Naive thymus-derived CD4-positive, alpha-beta T cell (primary cell): ENCODE measurements at regions not wholly inside any gene's neighbourhood (a gene's known extent, or its start where the extent isn't known, plus 50 kb on each side); places are given as distances from the start of the nearest gene placed in this dataset.
A peak's percentile ranks its signal among the peaks of the same experiment; 100 is the strongest.

Experiments
- ATAC-seq: fragments of 150-1000 bp; cut with Tn5 transposase; 2 replicates; pipeline ENCODE4 v1.10.0; 2021; ENCODE audit warnings: mild to moderate bottlenecking, moderate library complexity
- CTCF ChIA-PET: fragments of 350-600 bp; sonication (Branson Sonifier 250); formaldehyde crosslinking; loops from one replicate; lab custom pipeline; 2021; ENCODE audit warnings: antibody characterized with exemption; lab: Charles Lee
- POLR2A ChIA-PET: fragments of 350-600 bp; sonication (Branson Sonifier 250); formaldehyde crosslinking; loops from one replicate; lab custom pipeline; 2021; ENCODE audit warnings: antibody characterized with exemption, inconsistent platforms; lab: Charles Lee
- DNase-seq, 9 donors: peaks; one replicate each; pipeline versions ENCODE4 v3.0.0 to v3.0.0-alpha.2; 2020 to 2022; ENCODE audit warnings: mixed read lengths in 1 of 9
- H3K27ac ChIP-seq: one replicate; pipeline ENCODE4 v1.7.0; 2013; ENCODE audit warnings: mild to moderate bottlenecking, low read depth, low read length, moderate library complexity
- H3K27me3 ChIP-seq, 2 donors: one replicate each; pipeline ENCODE4 v1.7.0; 2013; ENCODE audit warnings: low read length in 2 of 2, mild to moderate bottlenecking in 2 of 2, moderate library complexity in 2 of 2; ENCODE audit not compliant: control insufficient read depth in 2 of 2, insufficient read depth in 2 of 2
- H3K36me3 ChIP-seq, 3 experiments: 1 replicate in 2 of 3; 2 replicates in 1 of 3; pipeline ENCODE4 v1.7.0; 2013; ENCODE audit warnings: low read length in 3 of 3, mild to moderate bottlenecking in 3 of 3, moderate library complexity in 1 of 3; ENCODE audit not compliant: insufficient read depth in 3 of 3, control insufficient read depth in 2 of 3
- H3K4me1 ChIP-seq, 2 donors: one replicate each; pipeline ENCODE4 v1.7.0; 2013; ENCODE audit warnings: low read length in 2 of 2, mild to moderate bottlenecking in 2 of 2, moderate library complexity in 1 of 2; ENCODE audit not compliant: control insufficient read depth in 2 of 2, insufficient read depth in 2 of 2
- H3K4me3 ChIP-seq: 2 replicates; pipeline ENCODE4 v1.7.0; 2013; ENCODE audit warnings: mild to moderate bottlenecking, low read length
- H3K9me3 ChIP-seq, 3 experiments: 1 replicate in 2 of 3; 2 replicates in 1 of 3; pipeline ENCODE4 v1.7.0; 2013; ENCODE audit warnings: low read length in 3 of 3; ENCODE audit not compliant: control insufficient read depth in 2 of 3
- H3K27ac Mint-ChIP-seq, 9 donors: one replicate each; pipeline ENCODE4 v1.8.0; 2020 to 2022; ENCODE audit warnings: mixed read lengths in 9 of 9, mild to moderate bottlenecking in 8 of 9, moderate library complexity in 5 of 9, inconsistent platforms in 2 of 9
- H3K27me3 Mint-ChIP-seq, 5 donors: one replicate each; pipeline ENCODE4 v1.8.0; 2021 to 2022; ENCODE audit warnings: mixed read lengths in 5 of 5, mild to moderate bottlenecking in 1 of 5
- H3K36me3 Mint-ChIP-seq, 5 donors: one replicate each; pipeline ENCODE4 v1.8.0; 2020 to 2022; ENCODE audit warnings: mixed read lengths in 5 of 5, mild to moderate bottlenecking in 3 of 5, inconsistent platforms in 1 of 5
- H3K4me1 Mint-ChIP-seq, 7 donors: one replicate each; pipeline ENCODE4 v1.8.0; 2020 to 2022; ENCODE audit warnings: mixed read lengths in 7 of 7, mild to moderate bottlenecking in 3 of 7, inconsistent platforms in 1 of 7
- H3K4me3 Mint-ChIP-seq, 10 donors: one replicate each; pipeline ENCODE4 v1.8.0; 2020 to 2022; ENCODE audit warnings: mild to moderate bottlenecking in 10 of 10, mixed read lengths in 10 of 10, moderate library complexity in 6 of 10, inconsistent platforms in 2 of 10
- H3K9me3 Mint-ChIP-seq, 11 donors: one replicate each; pipeline ENCODE4 v1.8.0; 2020 to 2022; ENCODE audit warnings: mixed read lengths in 11 of 11, mild to moderate bottlenecking in 4 of 11, inconsistent platforms in 1 of 11, moderate library complexity in 1 of 11
- intact Hi-C, 2 donors: fragments of 100-400 bp; cut with micrococcal nuclease; formaldehyde crosslinking; loops; one replicate each; pipeline ENCODE4 v1.15.1; 2023

GRCh38 chr7:155230169-155230593 is 67.5 kb upstream of the INSIG1 start:
- Mint-ChIP-seq H3K4me3 (no peak overlapping the region), H3K4me1 (peaks cover 0 to 17% (median 0%) of the 10 kb centered on the region in 7 donors), H3K36me3 (no peaks in the 10 kb centered on the region), H3K27ac (no peak overlapping the region), H3K27me3 (peaks cover 0 to 7% (median 0%) of the 10 kb centered on the region in 5 donors), H3K9me3 (no peaks in the 10 kb centered on the region)
- H3K4me3 ChIP-seq, result no peak overlapping the region
- intact Hi-C loops, result no loop called here
- no peaks in the 10 kb centered on the region for H3K4me1 ChIP-seq
- H3K27me3 ChIP-seq, result no peaks in the 10 kb centered on the region
- no peaks in the 10 kb centered on the region for H3K9me3 ChIP-seq
- ChIA-PET CTCF (interaction anchor here (0.8 kb wide), 1 partner anchor 122 kb away, joined by 3 read pairs; no protein-coding TSS in a partner anchor), POLR2A (no interaction called here)
- H3K27ac ChIP-seq, result no peak overlapping the region
- DNase-seq (no peak), ATAC-seq (no peak)
- no peaks in the 10 kb centered on the region for H3K36me3 ChIP-seq

- intact Hi-C loops, result no loop called here
- Histone ChIP-seq H3K27me3 (no peaks in the 10 kb centered on the region), H3K4me1 (no peaks in the 10 kb centered on the region), H3K27ac (no peak overlapping the region), H3K4me3 (no peak overlapping the region), H3K9me3 (no peaks in the 10 kb centered on the region), H3K36me3 (no peaks in the 10 kb centered on the region)
- Mint-ChIP-seq H3K36me3 (no peaks in the 10 kb centered on the region), H3K4me3 (no peak overlapping the region), H3K9me3 (no peaks in the 10 kb centered on the region), H3K27ac (peak overlapping the region in 2 of 9 donors; percentile 18 to 46), H3K27me3 (peaks cover 0 to 7% (median 0%) of the 10 kb centered on the region in 5 donors), H3K4me1 (peaks cover 0 to 12% (median 0%) of the 10 kb centered on the region in 7 donors)
- ChIA-PET POLR2A (no interaction called here), CTCF (no interaction called here)
- ATAC-seq, result no peak
- DNase-seq, result no peak
Observed at GRCh38 chr7:155231241-155231800, 66.4 kb upstream of the INSIG1 start.

GRCh38 chr7:155231941-155232340 is 65.7 kb upstream of the INSIG1 start:
- no peak for DNase-seq
- H3K9me3 ChIP-seq, result no peaks in the 10 kb centered on the region
- H3K4me1 ChIP-seq, result no peaks in the 10 kb centered on the region
- no peak overlapping the region for H3K27ac ChIP-seq
- Mint-ChIP-seq H3K9me3 (no peaks in the 10 kb centered on the region), H3K36me3 (no peaks in the 10 kb centered on the region), H3K4me1 (peaks cover 0 to 15% (median 0%) of the 10 kb centered on the region in 7 donors), H3K4me3 (no peak overlapping the region), H3K27me3 (peaks cover 0 to 11% (median 0%) of the 10 kb centered on the region in 5 donors), H3K27ac (peak overlapping the region in 2 of 9 donors; percentile 18 to 46)
- ChIA-PET CTCF (no interaction called here), POLR2A (no interaction called here)
- no peaks in the 10 kb centered on the region for H3K27me3 ChIP-seq
- intact Hi-C loops, result no loop called here
- no peaks in the 10 kb centered on the region for H3K36me3 ChIP-seq
- no peak overlapping the region for H3K4me3 ChIP-seq
- no peak for ATAC-seq

- H3K27ac ChIP-seq, result no peak overlapping the region
- no peaks in the 10 kb centered on the region for H3K9me3 ChIP-seq
- H3K27ac Mint-ChIP-seq, result peak overlapping the region in 1 of 9 donors; percentile 22
- no peaks in the 10 kb centered on the region for H3K27me3 ChIP-seq
- H3K36me3 ChIP-seq, result no peaks in the 10 kb centered on the region
- H3K9me3 Mint-ChIP-seq, result no peaks in the 10 kb centered on the region
- DNase-seq (no peak), ATAC-seq (no peak)
- no peak overlapping the region for H3K4me3 ChIP-seq
- H3K27me3 Mint-ChIP-seq, result peaks cover 0 to 14% (median 0%) of the 10 kb centered on the region in 5 donors
- intact Hi-C loops, result no loop called here
- H3K4me1 ChIP-seq, result no peaks in the 10 kb centered on the region
- POLR2A ChIA-PET, result no interaction called here
- H3K4me1 Mint-ChIP-seq, result peaks cover 0 to 9% (median 0%) of the 10 kb centered on the region in 7 donors
- CTCF ChIA-PET, result interaction anchor here (1.2 kb wide), 1 partner anchor 112 kb away, joined by 8 read pairs; no protein-coding TSS in a partner anchor
- no peak overlapping the region for H3K4me3 Mint-ChIP-seq
- H3K36me3 Mint-ChIP-seq, result no peaks in the 10 kb centered on the region
Observed at GRCh38 chr7:155232911-155233310, 64.8 kb upstream of the INSIG1 start.

GRCh38 chr7:155233311-155234157 is 64.1 kb upstream of the INSIG1 start:
- Histone ChIP-seq H3K4me3 (no peak overlapping the region), H3K9me3 (no peaks in the 10 kb centered on the region), H3K27ac (no peak overlapping the region), H3K27me3 (no peaks in the 10 kb centered on the region), H3K4me1 (no peaks in the 10 kb centered on the region), H3K36me3 (no peaks in the 10 kb centered on the region)
- Mint-ChIP-seq H3K36me3 (no peaks in the 10 kb centered on the region), H3K27ac (no peak overlapping the region), H3K27me3 (peaks cover 0 to 21% (median 4%) of the 10 kb centered on the region in 5 donors), H3K9me3 (no peaks in the 10 kb centered on the region), H3K4me1 (peaks cover 0 to 9% (median 0%) of the 10 kb centered on the region in 7 donors), H3K4me3 (no peak overlapping the region)
- no peak for DNase-seq
- intact Hi-C loops, result loop anchor here in 1 of 2 donors (1.0 kb wide), 1 partner anchor 112 kb away; no protein-coding TSS in a partner anchor
- ATAC-seq, result no peak
- ChIA-PET POLR2A (no interaction called here), CTCF (interaction anchor here (1.2 kb wide), 1 partner anchor 111 kb away, joined by 8 read pairs; no protein-coding TSS in a partner anchor)

GRCh38 chr7:155234158-155234492 is 63.6 kb upstream of the INSIG1 start:
- no peak overlapping the region for H3K27ac Mint-ChIP-seq
- peak in 3 of 9 donors; percentile 5 to 8 (median 6) for DNase-seq
- H3K4me1 Mint-ChIP-seq, result peaks cover 0 to 9% (median 0%) of the 10 kb centered on the region in 7 donors
- no peaks in the 10 kb centered on the region for H3K9me3 Mint-ChIP-seq
- no peak overlapping the region for H3K27ac ChIP-seq
- H3K27me3 ChIP-seq, result no peaks in the 10 kb centered on the region
- no peaks in the 10 kb centered on the region for H3K9me3 ChIP-seq
- no peaks in the 10 kb centered on the region for H3K36me3 ChIP-seq
- no peaks in the 10 kb centered on the region for H3K4me1 ChIP-seq
- ChIA-PET CTCF (interaction anchor here (1.2 kb wide), 1 partner anchor 110 kb away, joined by 8 read pairs; no protein-coding TSS in a partner anchor), POLR2A (no interaction called here)
- no peak for ATAC-seq
- intact Hi-C loops, result loop anchor here in 1 of 2 donors (1.0 kb wide), 1 partner anchor 111 kb away; no protein-coding TSS in a partner anchor
- peaks cover 3 to 26% (median 9%) of the 10 kb centered on the region in 5 donors for H3K27me3 Mint-ChIP-seq
- no peak overlapping the region for H3K4me3 ChIP-seq
- no peaks in the 10 kb centered on the region for H3K36me3 Mint-ChIP-seq
- H3K4me3 Mint-ChIP-seq, result no peak overlapping the region
